Endothelial cell of umbilical vein (primary cell): ENCODE measurements at regions not wholly inside any gene's neighbourhood (a gene's known extent, or its start where the extent isn't known, plus 50 kb on each side); places are given as distances from the start of the nearest gene placed in this dataset.

Source experiments
- BruUV-seq: library from RNA; stranded (reverse); fragments of 400-500 nt; replicated peaks from 2 replicates; lab custom pipeline; 2021; lab: Mats Ljungman, UMichigan
- CTCF ChIA-PET: fragments of 300-600, 350-600 bp; sonication (Branson Sonifier 250); formaldehyde crosslinking; loops from one replicate; lab custom pipeline; 2021; ENCODE audit warnings: antibody characterized with exemption, inconsistent platforms; lab: Charles Lee
- POLR2A ChIA-PET: fragments of 300-600, 350-600 bp; sonication (Branson Sonifier 250); formaldehyde crosslinking; loops from one replicate; lab custom pipeline; 2021; ENCODE audit warnings: antibody characterized with exemption, inconsistent platforms; lab: Charles Lee
- DNase-seq: peaks from one replicate; pipeline ENCODE4 v3.0.0-alpha.2; 2011; ENCODE audit warnings: low read depth, low spot score
- FAIRE-seq: peaks from 2 replicates; lab custom pipeline; 2011; peaks lifted over from hg19 to GRCh38; lab: Jason Lieb, UNC
- H2AFZ ChIP-seq: 2 replicates; pipeline ENCODE4 v1.6.0; 2012; ENCODE audit warnings: low read depth, low read length, control low read depth, inconsistent platforms
- H3K27ac ChIP-seq: 2 replicates; pipeline ENCODE4 v1.5.1; 2011; ENCODE audit warnings: low read depth, mild to moderate bottlenecking, control low read depth, low read length, moderate library complexity; ENCODE audit not compliant: insufficient read depth
- H3K27me3 ChIP-seq, 2 experiments: 2 replicates each; pipeline versions ENCODE4 v1.6.0 to v1.6.1; 2011; ENCODE audit warnings: low read length in 2 of 2, mixed read lengths in 1 of 2; ENCODE audit not compliant: control insufficient read depth in 2 of 2, insufficient read depth in 2 of 2
- H3K36me3 ChIP-seq, 2 experiments: 2 replicates in 1 of 2; 3 replicates in 1 of 2; pipeline ENCODE4 v1.5.1; 2011; ENCODE audit warnings: low read length in 2 of 2, mild to moderate bottlenecking in 1 of 2, moderate library complexity in 1 of 2; ENCODE audit not compliant: control insufficient read depth in 2 of 2, insufficient read depth in 2 of 2; ENCODE audit errors: extremely low read depth in 1 of 2
- H3K4me1 ChIP-seq: 3 replicates; pipeline ENCODE4 v1.5.1; 2011; ENCODE audit warnings: mild to moderate bottlenecking, low read length; ENCODE audit not compliant: control insufficient read depth, insufficient read depth; ENCODE audit errors: extremely low read depth
- H3K4me2 ChIP-seq: 2 replicates; pipeline ENCODE4 v1.6.1; 2011; ENCODE audit warnings: low read length, control low read depth, mixed read lengths; ENCODE audit not compliant: insufficient read depth
- H3K4me3 ChIP-seq, 3 experiments: fragments of 200-600 bp in 1 of 3; sonication (generic), shearing (Covaris generic) in 1 of 3; replicated peaks in 1 of 3; 2 replicates each; pipeline ENCODE4 v1.5.1; 2011 to 2016; ENCODE audit warnings: control low read depth in 3 of 3, low read length in 3 of 3, mild to moderate bottlenecking in 2 of 3, inconsistent platforms in 1 of 3, low read depth in 1 of 3, moderate library complexity in 1 of 3; ENCODE audit not compliant: insufficient read depth in 1 of 3
- H3K79me2 ChIP-seq: 2 replicates; pipeline ENCODE4 v1.6.0; 2012; ENCODE audit warnings: low read length, inconsistent platforms; ENCODE audit not compliant: control insufficient read depth, insufficient read depth
- H3K9ac ChIP-seq: replicated peaks from 2 replicates; pipeline ENCODE3; 2011; ENCODE audit warnings: low read length, control low read depth; ENCODE audit not compliant: insufficient read depth; ENCODE audit errors: extremely low read depth
- H3K9me1 ChIP-seq: replicated peaks from 3 replicates; pipeline ENCODE4 v1.6.0; 2011; ENCODE audit warnings: mild to moderate bottlenecking, low read length; ENCODE audit not compliant: control insufficient read depth, insufficient read depth; ENCODE audit errors: extremely low read depth
- H3K9me3 ChIP-seq: replicated peaks from 2 replicates; pipeline ENCODE4 v1.5.1; 2012; ENCODE audit warnings: low read length, inconsistent platforms; ENCODE audit not compliant: control insufficient read depth, insufficient read depth
- H4K20me1 ChIP-seq: replicated peaks from 2 replicates; pipeline ENCODE3; 2011; ENCODE audit warnings: mild to moderate bottlenecking, low read length; ENCODE audit not compliant: control insufficient read depth, insufficient read depth; ENCODE audit errors: extremely low read depth
- EZH2 ChIP-seq: IDR thresholded peaks from 2 replicates; pipeline ENCODE4 v1.6.1; 2012; ENCODE audit warnings: borderline replicate concordance, low read depth, mild to moderate bottlenecking, moderate library complexity, low read length, inconsistent platforms; ENCODE audit not compliant: severe bottlenecking
- FOS ChIP-seq: IDR thresholded peaks from 2 replicates; pipeline ENCODE4 v1.6.1; 2011; ENCODE audit warnings: mild to moderate bottlenecking, low read length, moderate library complexity, borderline replicate concordance; ENCODE audit not compliant: insufficient read depth
- GATA2 ChIP-seq: IDR thresholded peaks from 2 replicates; pipeline ENCODE4 v1.7.0; 2011; ENCODE audit warnings: low read depth, mild to moderate bottlenecking, moderate library complexity, mixed read lengths, low read length; ENCODE audit not compliant: insufficient read length, insufficient read depth
- JUN ChIP-seq: IDR thresholded peaks from 2 replicates; pipeline ENCODE4 v1.6.1; 2011; ENCODE audit warnings: borderline replicate concordance, low read depth; ENCODE audit not compliant: insufficient read length, insufficient read depth
- MYC ChIP-seq: IDR thresholded peaks from one replicate; pipeline ENCODE4 v1.6.1; 2011; ENCODE audit warnings: mild to moderate bottlenecking, low read depth, low read length
- POLR2A ChIP-seq: IDR thresholded peaks from 2 replicates; pipeline ENCODE4 v1.6.1; 2012; ENCODE audit warnings: low read depth, mild to moderate bottlenecking, control low read depth, low read length
- POLR2AphosphoS5 ChIP-seq: IDR thresholded peaks from 2 replicates; pipeline ENCODE4 v1.6.1; 2012; ENCODE audit warnings: low read depth, mild to moderate bottlenecking, control low read depth, low read length, moderate library complexity; ENCODE audit not compliant: insufficient read depth
- dilution Hi-C: fragments of 300-500 bp; cut with MboI; formaldehyde crosslinking; loops from one replicate; pipeline ENCODE4 v1.15.0; 2019; ENCODE audit warnings: low sequenced_read_pairs; ENCODE audit not compliant: extremely low pct_ligation_motif_present
- intact Hi-C: fragments of 100-400 bp; cut with micrococcal nuclease; formaldehyde crosslinking; loops from one replicate; pipeline ENCODE4 v1.10.0; 2022
- TF ChIP-seq, protein P1 (sequence below), 2 donors: IDR thresholded peaks; 1 replicate in 1 of 2; 2 replicates in 1 of 2; pipeline ENCODE4 v1.5.1; 2011; ENCODE audit warnings: low read length in 2 of 2, mild to moderate bottlenecking in 2 of 2, moderate library complexity in 2 of 2, control low read depth in 1 of 2, inconsistent platforms in 1 of 2, low read depth in 1 of 2; ENCODE audit not compliant: insufficient read depth in 1 of 2; ENCODE audit errors: extremely low read depth in 1 of 2
- TF ChIP-seq, protein P2 (sequence below): IDR thresholded peaks from 2 replicates; pipeline ENCODE4 v1.6.1; 2011; ENCODE audit not compliant: insufficient read depth, insufficient read length

- H3K4me1 ChIP-seq = no peaks in the 10 kb centered on the region
- no peak overlapping the region for H3K4me2 ChIP-seq
- ChIA-PET POLR2A (no interaction called here), CTCF (no interaction called here)
- H3K36me3 ChIP-seq = no peaks in the 10 kb centered on the region
- H3K79me2 ChIP-seq = no peaks in the 10 kb centered on the region
- no peaks in the 10 kb centered on the region for H4K20me1 ChIP-seq
- no peak overlapping the region for H3K9ac ChIP-seq
- intact Hi-C loops (no loop called here), dilution Hi-C loops (no loop called here)
- no peak for FAIRE-seq
- no TSS peak for BruUV-seq
- peaks cover 3 to 8% of the 10 kb centered on the region in 2 experiments for H3K27me3 ChIP-seq
- no peak overlapping the region for H3K4me3 ChIP-seq
- H3K9me1 ChIP-seq = no peaks in the 10 kb centered on the region
- no peaks in the 10 kb centered on the region for H3K9me3 ChIP-seq
- H3K27ac ChIP-seq = no peak overlapping the region
- no peak overlapping the region for H2AFZ ChIP-seq
- TF ChIP-seq JUN (no peak), MYC (no peak), FOS (no peak), POLR2A (no peak), GATA2 (no peak), POLR2AphosphoS5 (no peak), EZH2 (no peak)
- TF ChIP-seq, protein P1, sequence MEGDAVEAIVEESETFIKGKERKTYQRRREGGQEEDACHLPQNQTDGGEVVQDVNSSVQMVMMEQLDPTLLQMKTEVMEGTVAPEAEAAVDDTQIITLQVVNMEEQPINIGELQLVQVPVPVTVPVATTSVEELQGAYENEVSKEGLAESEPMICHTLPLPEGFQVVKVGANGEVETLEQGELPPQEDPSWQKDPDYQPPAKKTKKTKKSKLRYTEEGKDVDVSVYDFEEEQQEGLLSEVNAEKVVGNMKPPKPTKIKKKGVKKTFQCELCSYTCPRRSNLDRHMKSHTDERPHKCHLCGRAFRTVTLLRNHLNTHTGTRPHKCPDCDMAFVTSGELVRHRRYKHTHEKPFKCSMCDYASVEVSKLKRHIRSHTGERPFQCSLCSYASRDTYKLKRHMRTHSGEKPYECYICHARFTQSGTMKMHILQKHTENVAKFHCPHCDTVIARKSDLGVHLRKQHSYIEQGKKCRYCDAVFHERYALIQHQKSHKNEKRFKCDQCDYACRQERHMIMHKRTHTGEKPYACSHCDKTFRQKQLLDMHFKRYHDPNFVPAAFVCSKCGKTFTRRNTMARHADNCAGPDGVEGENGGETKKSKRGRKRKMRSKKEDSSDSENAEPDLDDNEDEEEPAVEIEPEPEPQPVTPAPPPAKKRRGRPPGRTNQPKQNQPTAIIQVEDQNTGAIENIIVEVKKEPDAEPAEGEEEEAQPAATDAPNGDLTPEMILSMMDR (IDR thresholded peaks at IDR 0.05; ENCODE audit: extremely low read depth in 1 of 2, insufficient read depth in 1 of 2, low read depth in 1 of 2, low read length in 2 of 2) = no peak
- TF ChIP-seq, protein P2, sequence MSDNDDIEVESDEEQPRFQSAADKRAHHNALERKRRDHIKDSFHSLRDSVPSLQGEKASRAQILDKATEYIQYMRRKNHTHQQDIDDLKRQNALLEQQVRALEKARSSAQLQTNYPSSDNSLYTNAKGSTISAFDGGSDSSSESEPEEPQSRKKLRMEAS = no peak
- DNase-seq = no peak
Observed at GRCh38 chr6:137654365-137654981, 160.3 kb upstream of the OLIG3 start.
